SW480 (cell line): ENCODE measurements at regions not wholly inside any gene's neighbourhood (a gene's known extent, or its start where the extent isn't known, plus 50 kb on each side); places are given as distances from the start of the nearest gene placed in this dataset.

ENCODE experiments used
- DNase-seq: peaks from one replicate; pipeline ENCODE4 v3.0.0-alpha.2; 2016; ENCODE audit warnings: low spot score

GRCh38 chr16:64409783-64410210, 712.1 kb downstream of the CDH11 start:
- DNase-seq: no peak

GRCh38 chr16:64408699-64409098, 713.2 kb downstream of the CDH11 start:
- DNase-seq: no peak

DNA sequence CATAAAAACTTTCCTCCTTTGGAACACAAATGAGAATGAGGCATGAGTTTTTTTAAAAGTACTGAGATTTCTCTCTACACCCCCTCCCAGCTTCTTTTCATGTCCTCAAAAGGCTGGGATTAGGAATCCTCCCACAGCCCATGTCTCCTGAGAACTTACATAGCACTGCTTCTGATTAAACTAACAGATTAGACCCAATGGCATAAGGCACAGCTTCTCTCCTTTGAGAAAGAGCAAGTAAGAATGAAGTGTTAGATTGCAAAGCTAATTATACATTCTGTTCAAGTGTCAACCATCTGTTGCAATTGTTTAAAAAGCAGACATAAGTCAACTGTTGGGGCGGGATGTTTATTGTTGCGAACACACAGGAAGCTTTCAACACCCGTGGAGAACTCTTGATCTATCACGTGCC, 715.1 kb downstream of the CDH11 start:
- DNase-seq: no peak

- DNase-seq: no peak
Observed at GRCh38 chr16:64403352-64403751, 718.5 kb downstream of the CDH11 start.

- no peak for DNase-seq
Observed at GRCh38 chr16:64398793-64399192, 723.1 kb downstream of the CDH11 start.

DNA sequence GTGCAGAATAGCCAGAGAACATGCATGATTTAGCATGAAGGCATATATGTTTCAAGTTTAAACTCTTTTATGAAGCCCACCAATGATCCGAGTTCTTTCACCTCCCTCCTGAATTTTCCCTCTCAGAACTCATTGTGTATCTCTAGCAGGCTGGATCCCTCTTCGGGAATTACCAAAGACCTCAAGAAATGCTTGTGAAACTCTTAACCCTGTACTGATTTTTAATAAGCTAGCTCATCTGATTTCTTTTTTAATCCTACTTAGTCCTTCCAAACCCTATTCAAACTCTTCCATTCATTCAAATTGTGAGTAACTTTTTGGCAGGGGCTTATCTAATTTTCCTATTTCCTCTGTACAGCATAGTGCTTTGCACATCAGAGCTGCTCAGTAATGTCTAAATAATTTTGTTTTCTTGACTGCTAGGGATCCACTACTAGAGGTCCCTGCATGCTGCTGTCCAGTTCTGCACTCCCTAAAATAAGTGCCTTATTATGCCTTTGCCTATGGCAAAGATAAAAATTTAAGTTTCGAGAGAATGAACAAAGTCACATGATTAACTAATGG, 723.8 kb downstream of the CDH11 start:
- DNase-seq: no peak

DNA sequence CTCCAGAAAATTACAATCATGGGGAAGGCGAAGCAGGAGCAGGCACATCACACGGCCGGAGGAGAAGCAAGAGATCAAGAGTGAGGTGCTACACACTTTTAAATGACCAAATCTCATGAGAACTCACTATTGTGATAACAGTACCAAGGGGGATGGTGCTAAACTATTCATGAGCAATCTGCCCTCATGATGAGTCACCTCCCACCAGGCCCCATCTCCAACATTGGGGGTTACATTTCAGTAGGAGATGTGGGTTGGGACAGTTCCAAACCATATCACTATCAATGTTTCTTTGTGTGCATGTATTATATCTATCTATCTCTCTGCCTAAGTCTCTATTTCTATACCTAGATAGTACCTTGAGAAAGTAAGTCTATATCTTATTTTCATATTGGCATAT, 724.8 kb downstream of the CDH11 start:
- no peak for DNase-seq

DNA sequence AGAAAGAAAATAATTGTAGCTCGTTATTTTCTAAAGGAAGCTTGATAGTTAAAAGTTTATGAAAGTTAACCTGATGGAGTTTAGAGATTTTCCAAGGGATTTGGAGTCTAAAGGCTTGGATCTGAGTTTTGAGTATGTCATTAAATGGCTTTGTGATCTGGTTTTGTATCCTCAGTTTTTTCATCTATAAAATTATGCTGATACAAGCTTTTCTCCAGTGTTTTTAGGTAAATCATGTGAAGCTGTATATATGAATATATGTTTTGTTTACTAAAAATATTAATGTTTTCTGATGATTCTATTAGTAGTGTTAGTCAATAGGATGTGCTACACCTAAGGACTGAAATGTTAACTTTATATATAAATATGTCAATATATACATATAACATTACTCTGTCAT, 727.8 kb downstream of the CDH11 start:
- DNase-seq: no peak

DNA sequence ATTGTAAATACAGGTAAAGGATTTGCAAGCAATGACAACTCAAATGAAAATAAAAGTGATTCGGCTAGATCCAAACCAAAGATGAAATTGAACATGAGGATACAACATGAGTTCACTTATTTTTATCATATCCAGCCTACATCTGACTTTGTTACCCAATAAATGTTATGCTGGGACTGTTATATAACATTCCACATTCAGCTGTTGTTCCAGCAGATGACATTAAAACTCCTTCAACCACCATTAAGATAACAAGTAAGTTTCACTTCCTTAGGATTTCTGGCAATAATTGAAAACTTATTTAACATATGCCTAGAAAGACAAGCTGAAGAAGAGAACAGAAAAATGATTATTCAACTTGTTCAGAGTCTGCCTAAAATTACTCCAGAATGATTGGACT, 729.4 kb downstream of the CDH11 start:
- no peak for DNase-seq

GRCh38 chr16:64391063-64391600, 730.7 kb downstream of the CDH11 start:
- DNase-seq: no peak

DNA sequence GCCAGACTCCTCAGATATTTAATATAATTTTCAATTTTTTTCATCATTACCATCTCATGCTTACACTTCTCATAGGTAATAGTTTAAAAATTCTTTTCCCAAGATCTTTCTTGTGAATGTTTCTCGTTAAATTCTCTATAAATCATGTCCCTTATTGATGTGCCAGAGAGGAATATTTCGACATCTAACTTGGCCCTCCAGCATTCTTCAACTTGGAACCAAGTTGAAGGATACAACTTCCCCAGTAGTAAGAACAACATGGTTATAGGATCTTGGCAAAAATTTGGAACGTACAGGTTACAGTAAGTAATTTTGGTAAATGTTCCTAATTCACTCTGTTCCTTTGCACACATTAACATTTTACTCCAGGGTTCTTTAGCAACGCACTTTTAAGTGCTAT, 731.8 kb downstream of the CDH11 start:
- DNase-seq: no peak

- DNase-seq: no peak
Observed at GRCh38 chr16:64384636-64385035, 737.2 kb downstream of the CDH11 start.

DNA sequence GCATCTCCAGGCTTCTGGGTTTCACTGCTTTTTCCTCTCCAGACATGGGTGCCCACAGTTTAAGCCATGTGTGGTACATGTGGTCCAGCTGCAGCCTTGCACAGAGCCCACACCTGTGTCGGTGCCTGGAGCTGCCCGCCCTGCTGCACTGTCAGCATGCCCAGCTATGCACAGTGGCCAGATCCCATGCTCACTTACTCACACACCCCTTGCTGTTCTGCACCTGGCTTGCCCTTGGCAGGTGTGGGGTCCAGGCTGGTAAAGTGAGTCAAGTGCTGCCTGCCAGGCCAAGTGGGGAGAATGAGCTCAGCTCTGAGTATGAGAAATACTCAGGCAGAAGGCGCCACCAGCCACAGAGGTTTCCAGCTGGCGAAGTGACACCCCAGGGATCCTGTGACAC, 739.9 kb downstream of the CDH11 start:
- no peak for DNase-seq

- no peak for DNase-seq
Observed at GRCh38 chr16:64380751-64381150, 741.1 kb downstream of the CDH11 start.

GRCh38 chr16:64375391-64375980, 746.4 kb downstream of the CDH11 start:
- DNase-seq: no peak

GRCh38 chr16:64370112-64370511, 751.8 kb downstream of the CDH11 start:
- DNase-seq: no peak

DNA sequence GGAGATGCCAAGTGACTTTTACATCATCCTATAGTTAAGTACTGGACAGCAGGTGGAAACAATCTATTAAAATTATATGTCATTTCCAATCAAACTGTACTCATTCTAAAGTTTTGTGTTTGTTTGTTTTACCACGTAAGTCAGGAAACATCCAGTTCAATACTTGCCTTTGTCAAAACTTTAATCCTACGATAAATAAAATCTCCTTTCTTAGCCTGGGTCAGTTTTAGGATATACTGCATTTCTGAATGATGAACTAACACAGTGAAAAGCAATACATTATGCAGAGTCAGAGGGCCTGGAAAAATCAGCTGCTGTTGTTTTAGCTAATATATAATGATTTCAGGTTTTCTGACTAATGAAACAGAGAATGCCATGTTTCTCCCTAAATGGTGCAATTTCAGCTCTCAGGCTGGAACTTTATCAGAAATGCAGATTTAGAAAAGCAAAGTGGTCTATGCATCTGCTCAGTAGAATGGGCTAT, 756.4 kb downstream of the CDH11 start:
- DNase-seq: no peak

- DNase-seq: no peak
Observed at GRCh38 chr16:64364894-64365293, 757.0 kb downstream of the CDH11 start.

DNA sequence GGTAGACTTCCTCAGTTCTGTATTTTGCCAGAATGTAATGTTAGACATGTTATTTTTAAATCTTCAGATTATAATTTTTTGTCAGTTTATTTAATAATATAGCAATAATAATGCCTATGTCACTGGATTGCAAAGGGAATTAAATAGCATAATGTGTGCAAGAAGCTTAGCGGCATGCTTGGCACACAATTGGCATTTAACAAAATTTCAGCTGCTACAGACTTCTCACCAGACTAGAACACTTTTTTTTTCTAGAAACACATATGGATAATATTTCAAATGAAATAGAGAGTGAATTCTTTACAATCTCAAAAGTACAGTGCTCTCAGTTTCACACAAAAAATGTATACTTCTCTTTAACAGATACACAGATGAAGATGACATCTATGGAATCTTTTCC, 757.4 kb downstream of the CDH11 start:
- DNase-seq: no peak

GRCh38 chr16:64364016-64364415, 757.8 kb downstream of the CDH11 start:
- no peak for DNase-seq

DNA sequence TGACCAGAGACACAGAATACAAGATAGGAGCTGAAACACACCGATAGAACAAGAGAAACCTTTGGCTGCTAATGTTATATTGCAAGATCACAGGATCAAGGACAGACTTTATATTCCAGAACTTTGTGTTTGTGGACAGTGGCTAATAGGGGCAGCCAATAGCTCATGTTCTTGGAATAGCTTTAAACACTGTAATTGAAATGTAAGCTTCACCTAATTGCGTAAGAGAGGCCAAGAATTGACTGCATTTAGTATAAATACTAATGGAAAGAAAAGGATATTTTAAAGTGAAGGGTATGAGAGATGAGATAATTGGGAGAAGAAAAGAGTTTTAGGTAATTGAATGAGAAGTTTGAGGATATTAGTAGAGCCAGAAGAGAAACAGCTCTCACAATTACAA, 758.8 kb downstream of the CDH11 start:
- DNase-seq: no peak

GRCh38 chr16:64362193-64362592, 759.7 kb downstream of the CDH11 start:
- no peak for DNase-seq

- DNase-seq: no peak
Observed at GRCh38 chr16:64361753-64362152, 760.1 kb downstream of the CDH11 start.

DNA sequence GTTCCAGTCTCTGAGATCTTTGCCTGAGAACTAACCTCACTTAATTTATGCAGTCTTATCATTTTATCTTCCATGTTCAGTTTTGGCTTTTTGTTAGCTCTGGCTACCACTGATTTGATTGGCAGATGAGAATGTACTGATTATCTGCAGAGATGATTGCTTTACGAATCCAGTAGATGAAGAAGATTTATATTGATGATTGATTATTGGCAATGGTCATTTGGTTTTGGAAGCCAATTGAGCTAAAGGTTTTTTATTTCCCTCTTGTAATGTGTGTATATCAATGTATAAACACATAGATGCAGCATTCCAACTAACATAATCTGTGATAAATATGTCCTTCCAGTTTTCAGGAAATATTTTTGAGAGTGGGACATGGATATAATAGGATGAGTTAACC, 763.6 kb downstream of the CDH11 start:
- DNase-seq: no peak
